Caco-2 (cell line): ENCODE measurements at regions not wholly inside any gene's neighbourhood (a gene's known extent, or its start where the extent isn't known, plus 50 kb on each side); places are given as distances from the start of the nearest gene placed in this dataset.
"Not testable (repeated sequence)": the region's sequence is repeated elsewhere in the genome, so short reads cannot be mapped to it uniquely, and the experiment has no call there.

Experiments
- BruUV-seq: library from RNA; stranded (reverse); fragments of 400-500 nt; replicated peaks from 2 replicates; lab custom pipeline; 2021; lab: Mats Ljungman, UMichigan
- CTCF ChIA-PET: fragments of 300-600 bp; sonication (Branson Sonifier 250); formaldehyde crosslinking; loops from one replicate; lab custom pipeline; 2022; ENCODE audit warnings: antibody characterized with exemption; lab: Charles Lee
- POLR2A ChIA-PET: fragments of 300-600 bp; sonication (Branson Sonifier 250); formaldehyde crosslinking; loops from one replicate; lab custom pipeline; 2022; ENCODE audit warnings: antibody characterized with exemption; lab: Charles Lee
- DNase-seq, 2 experiments: peaks; one replicate each; pipeline versions ENCODE4 v3.0.0 to v3.0.0-alpha.2; 2020 to 2022
- H3K27me3 ChIP-seq: replicated peaks from 2 replicates; pipeline ENCODE4 v1.6.0; 2011; ENCODE audit warnings: low read length; ENCODE audit not compliant: control insufficient read depth, insufficient read depth
- H3K36me3 ChIP-seq: 2 replicates; pipeline ENCODE4 v1.5.1; 2011; ENCODE audit warnings: low read length; ENCODE audit not compliant: control insufficient read depth, insufficient read depth
- H3K4me1 ChIP-seq: fragments of 250-450 bp; sonication (Bioruptor Pico); 2 replicates; pipeline ENCODE4 v1.5.1; 2020; ENCODE audit warnings: mild to moderate bottlenecking
- H3K4me3 ChIP-seq: 2 replicates; pipeline ENCODE4 v1.5.1; 2011; ENCODE audit warnings: low read depth, mild to moderate bottlenecking, control low read depth, low read length
- H3K9me3 ChIP-seq: fragments of 250-450 bp; sonication (Bioruptor Pico); 2 replicates; pipeline ENCODE4 v1.5.1; 2020; ENCODE audit warnings: mild to moderate bottlenecking, moderate library complexity
- H3K27ac Mint-ChIP-seq: one replicate; pipeline ENCODE4 v1.8.0; 2022; ENCODE audit warnings: mixed read lengths; ENCODE audit not compliant: unreplicated experiment
- H3K27me3 Mint-ChIP-seq: one replicate; pipeline ENCODE4 v1.8.0; 2022; ENCODE audit warnings: mixed read lengths; ENCODE audit not compliant: insufficient read depth, unreplicated experiment
- H3K36me3 Mint-ChIP-seq: one replicate; pipeline ENCODE4 v1.8.0; 2022; ENCODE audit warnings: mild to moderate bottlenecking, mixed read lengths; ENCODE audit not compliant: insufficient read depth, unreplicated experiment
- H3K4me1 Mint-ChIP-seq: one replicate; pipeline ENCODE4 v1.8.0; 2022; ENCODE audit warnings: low read depth, mixed read lengths; ENCODE audit not compliant: unreplicated experiment
- H3K4me3 Mint-ChIP-seq: one replicate; pipeline ENCODE4 v1.8.0; 2022; ENCODE audit warnings: mild to moderate bottlenecking, moderate library complexity, mixed read lengths; ENCODE audit not compliant: unreplicated experiment
- H3K9me3 Mint-ChIP-seq: one replicate; pipeline ENCODE4 v1.8.0; 2022; ENCODE audit warnings: mixed read lengths; ENCODE audit not compliant: unreplicated experiment
- CTCF ChIP-seq, 2 experiments: fragments of 200-600 bp in 1 of 2; IDR thresholded peaks; 1 replicate in 1 of 2; 2 replicates in 1 of 2; pipeline versions ENCODE4 v1.5.1 to v1.8.0; 2011 to 2022; ENCODE audit warnings: antibody characterized with exemption in 1 of 2, control low read depth in 1 of 2, inconsistent platforms in 1 of 2, low read depth in 1 of 2, low read length in 1 of 2, mild to moderate bottlenecking in 1 of 2, moderate library complexity in 1 of 2; ENCODE audit not compliant: insufficient read depth in 1 of 2, severe bottlenecking in 1 of 2, unreplicated experiment in 1 of 2
- intact Hi-C: fragments of 100-400 bp; cut with micrococcal nuclease; formaldehyde crosslinking; loops from one replicate; pipeline ENCODE4 v1.10.0; 2022; ENCODE audit not compliant: unreplicated experiment

- H3K27me3 ChIP-seq: no peaks in the 10 kb centered on the region
- DNase-seq: no peak
- no peak overlapping the region for H3K4me3 ChIP-seq
- H3K4me1 ChIP-seq: no peaks in the 10 kb centered on the region
- no TSS peak for BruUV-seq
- no peaks in the 10 kb centered on the region for H3K4me1 Mint-ChIP-seq
- ChIA-PET POLR2A (no interaction called here), CTCF (no interaction called here)
- H3K9me3 Mint-ChIP-seq: peaks cover 11% of the 10 kb centered on the region
- no peak overlapping the region for H3K27ac Mint-ChIP-seq
- H3K27me3 Mint-ChIP-seq: no peaks in the 10 kb centered on the region
- intact Hi-C loops: no loop called here
- H3K36me3 ChIP-seq: no peaks in the 10 kb centered on the region
- no peaks in the 10 kb centered on the region for H3K9me3 ChIP-seq
- no peak for TF ChIP-seq CTCF (IDR thresholded peaks at IDR 0.05; ENCODE audit: insufficient read depth in 1 of 2, low read depth in 1 of 2, low read length in 1 of 2, severe bottlenecking in 1 of 2, unreplicated experiment in 1 of 2)
- H3K4me3 Mint-ChIP-seq: no peak overlapping the region
- no peaks in the 10 kb centered on the region for H3K36me3 Mint-ChIP-seq
Measured at GRCh38 chrX:733961-734360, 103.4 kb downstream of the SHOX start.

GRCh38 chrX:729583-730409 lies 99.2 kb downstream of the SHOX start:
- no peaks in the 10 kb centered on the region for H3K4me1 ChIP-seq
- peaks cover 21% of the 10 kb centered on the region for H3K9me3 Mint-ChIP-seq
- BruUV-seq: no TSS peak
- no peaks in the 10 kb centered on the region for H3K36me3 Mint-ChIP-seq
- H3K27me3 Mint-ChIP-seq: no peaks in the 10 kb centered on the region
- no peaks in the 10 kb centered on the region for H3K9me3 ChIP-seq
- H3K27ac Mint-ChIP-seq: no peak overlapping the region
- POLR2A ChIA-PET: no interaction called here
- H3K27me3 ChIP-seq: no peaks in the 10 kb centered on the region
- no peak for TF ChIP-seq CTCF (IDR thresholded peaks at IDR 0.05; ENCODE audit: insufficient read depth in 1 of 2, low read depth in 1 of 2, low read length in 1 of 2, severe bottlenecking in 1 of 2, unreplicated experiment in 1 of 2)
- intact Hi-C loops: no loop called here
- no peak for DNase-seq
- no peaks in the 10 kb centered on the region for H3K4me1 Mint-ChIP-seq
- H3K4me3 ChIP-seq: no peak overlapping the region
- no peak overlapping the region for H3K4me3 Mint-ChIP-seq
- no peaks in the 10 kb centered on the region for H3K36me3 ChIP-seq
- CTCF ChIA-PET: no interaction called here

- not testable (repeated sequence) for BruUV-seq
Measured at GRCh38 chrX:729101-729500, 98.5 kb downstream of the SHOX start.

GRCh38 chrX:728639-729038 lies 98.0 kb downstream of the SHOX start:
- intact Hi-C loops, H3K4me1 ChIP-seq, H3K4me3 ChIP-seq, H3K27me3 Mint-ChIP-seq, H3K4me1 Mint-ChIP-seq, DNase-seq, POLR2A ChIA-PET, H3K36me3 ChIP-seq, H3K27ac Mint-ChIP-seq, H3K27me3 ChIP-seq, H3K36me3 Mint-ChIP-seq, H3K4me3 Mint-ChIP-seq, CTCF ChIA-PET, BruUV-seq, H3K9me3 ChIP-seq: not testable (repeated sequence)
- peaks cover 26% of the 10 kb centered on the region for H3K9me3 Mint-ChIP-seq

More at GRCh38 chrX:729101-729500, 98.5 kb downstream of the SHOX start:
- H3K9me3 ChIP-seq, H3K4me1 Mint-ChIP-seq, DNase-seq, H3K4me3 ChIP-seq, H3K4me1 ChIP-seq, H3K27ac Mint-ChIP-seq, CTCF ChIA-PET, H3K36me3 ChIP-seq, POLR2A ChIA-PET, H3K27me3 ChIP-seq, H3K4me3 Mint-ChIP-seq, H3K36me3 Mint-ChIP-seq, intact Hi-C loops, H3K27me3 Mint-ChIP-seq: not testable (repeated sequence)
- peaks cover 22% of the 10 kb centered on the region for H3K9me3 Mint-ChIP-seq
